Esophagus squamous epithelium (tissue), 5 donors: ENCODE measurements at regions not wholly inside any gene's neighbourhood (a gene's known extent, or its start where the extent isn't known, plus 50 kb on each side); places are given as distances from the start of the nearest gene placed in this dataset.

Experiments
- DNase-seq: peaks from one replicate; lab custom pipeline; 2025; lab: John Stamatoyannopoulos, UW
- H3K27ac ChIP-seq, 4 donors: fragments of 200-600 bp; sonication (generic); one replicate each; pipeline ENCODE4 v1.5.1; 2016 to 2019; ENCODE audit warnings: mild to moderate bottlenecking in 1 of 4
- H3K27me3 ChIP-seq, 4 donors: fragments of 200-600 bp; sonication (generic); 1 replicate in 3 of 4; 2 replicates in 1 of 4; pipeline versions ENCODE4 v1.5.1 to v1.6.0; 2017 to 2021; ENCODE audit warnings: antibody characterized with exemption in 1 of 4
- H3K36me3 ChIP-seq, 3 donors: fragments of 200-600 bp; sonication (generic); one replicate each; pipeline ENCODE4 v1.5.1; 2016 to 2019
- H3K4me1 ChIP-seq, 3 donors: fragments of 200-600 bp; sonication (generic); one replicate each; pipeline ENCODE4 v1.5.1; 2017 to 2019
- H3K4me3 ChIP-seq, 4 donors: fragments of 200-600 bp; sonication (generic); 1 replicate in 3 of 4; 2 replicates in 1 of 4; pipeline ENCODE4 v1.5.1; 2016 to 2019; ENCODE audit warnings: mild to moderate bottlenecking in 2 of 4, moderate library complexity in 1 of 4
- H3K9me3 ChIP-seq, 3 donors: fragments of 200-600 bp; sonication (generic); one replicate each; pipeline ENCODE4 v1.5.1; 2016 to 2019
- CTCF ChIP-seq, 6 experiments: fragments of 450-650 bp in 4 of 6; fragments of 200-600 bp in 2 of 6; sonication (generic) in 2 of 6; IDR thresholded peaks; one replicate each; pipeline ENCODE4 v1.5.1; 2016 to 2019; ENCODE audit warnings: antibody characterized with exemption in 6 of 6, mild to moderate bottlenecking in 4 of 6, moderate library complexity in 4 of 6
- POLR2A ChIP-seq, 4 donors: fragments of 450-650 bp; IDR thresholded peaks; one replicate each; pipeline ENCODE4 v1.6.1; 2017; ENCODE audit warnings: antibody characterized with exemption in 4 of 4, mild to moderate bottlenecking in 4 of 4, moderate library complexity in 3 of 4
- WGBS, 2 donors: methylation state at CpG; one replicate each; pipeline ENCODE4 v1.1.5; 2018; 5-methylcytosine and 5-hydroxymethylcytosine counted together
- intact Hi-C: fragments of 100-400 bp; cut with DNase I; formaldehyde crosslinking; loops from one replicate; pipeline ENCODE4 v1.15.0; 2022
- donor health status: DM: yes; HTN: yes; CAD: no.

- no peak for TF ChIP-seq CTCF (IDR thresholded peaks at IDR 0.05)
- TF ChIP-seq POLR2A (IDR thresholded peaks at IDR 0.05), result no peak
- Histone ChIP-seq H3K27me3 (peaks cover 0 to 18% (median 0%) of the 10 kb centered on the region in 4 donors), H3K9me3 (no peaks in the 10 kb centered on the region), H3K4me3 (no peak overlapping the region), H3K27ac (no peak overlapping the region), H3K36me3 (no peaks in the 10 kb centered on the region), H3K4me1 (no peaks in the 10 kb centered on the region)
- no peak for DNase-seq
- 54 to 61% methylated on average over 3 of the region's 3 CpGs for WGBS, 2 donors
- intact Hi-C loops, result no loop called here
Observed at GRCh38 chr16:51638339-51639135, 487.5 kb upstream of the SALL1 start.

- no peaks in the 10 kb centered on the region for H3K9me3 ChIP-seq
- TF ChIP-seq POLR2A (IDR thresholded peaks at IDR 0.05) (no peak), CTCF (IDR thresholded peaks at IDR 0.05) (no peak)
- H3K27me3 ChIP-seq, result peaks cover 0 to 18% (median 0%) of the 10 kb centered on the region in 4 donors
- H3K4me1 ChIP-seq, result no peaks in the 10 kb centered on the region
- H3K36me3 ChIP-seq, result no peaks in the 10 kb centered on the region
- no peak overlapping the region for H3K4me3 ChIP-seq
- 26 to 38% methylated on average over 8 of the region's 8 CpGs for WGBS, 2 donors
- no peak for DNase-seq
- intact Hi-C loops, result no loop called here
- H3K27ac ChIP-seq, result no peak overlapping the region
Observed at GRCh38 chr16:51637770-51638094, 486.7 kb upstream of the SALL1 start.

GRCh38 chr16:51636920-51637769, 486.1 kb upstream of the SALL1 start:
- intact Hi-C loops, result no loop called here
- no peak overlapping the region for H3K4me3 ChIP-seq
- H3K9me3 ChIP-seq, result no peaks in the 10 kb centered on the region
- no peak overlapping the region for H3K27ac ChIP-seq
- peaks cover 0 to 18% (median 0%) of the 10 kb centered on the region in 4 donors for H3K27me3 ChIP-seq
- TF ChIP-seq POLR2A (IDR thresholded peaks at IDR 0.05) (no peak), CTCF (IDR thresholded peaks at IDR 0.05) (no peak)
- H3K4me1 ChIP-seq, result no peaks in the 10 kb centered on the region
- WGBS, 2 donors, result 40 to 45% methylated on average over 16 of the region's 16 CpGs
- DNase-seq, result no peak
- no peaks in the 10 kb centered on the region for H3K36me3 ChIP-seq

GRCh38 chr16:51635181-51635580, 484.1 kb upstream of the SALL1 start:
- H3K9me3 ChIP-seq, result no peaks in the 10 kb centered on the region
- H3K4me1 ChIP-seq, result no peaks in the 10 kb centered on the region
- no peak for DNase-seq
- peaks cover 0 to 18% (median 0%) of the 10 kb centered on the region in 4 donors for H3K27me3 ChIP-seq
- WGBS, 2 donors, result 29 to 41% methylated on average over 4 of the region's 4 CpGs
- H3K36me3 ChIP-seq, result no peaks in the 10 kb centered on the region
- no peak overlapping the region for H3K4me3 ChIP-seq
- no peak for TF ChIP-seq POLR2A (IDR thresholded peaks at IDR 0.05)
- TF ChIP-seq CTCF (IDR thresholded peaks at IDR 0.05), result no peak
- intact Hi-C loops, result no loop called here
- no peak overlapping the region for H3K27ac ChIP-seq

GRCh38 chr16:51630076-51630475, 479.0 kb upstream of the SALL1 start:
- H3K9me3 ChIP-seq, result no peaks in the 10 kb centered on the region
- no peak overlapping the region for H3K27ac ChIP-seq
- DNase-seq, result no peak
- WGBS, 2 donors, result 54 to 60% methylated on average over 4 of the region's 4 CpGs
- TF ChIP-seq POLR2A (IDR thresholded peaks at IDR 0.05) (no peak), CTCF (IDR thresholded peaks at IDR 0.05) (no peak)
- H3K36me3 ChIP-seq, result no peaks in the 10 kb centered on the region
- intact Hi-C loops, result no loop called here
- H3K4me1 ChIP-seq, result no peaks in the 10 kb centered on the region
- no peak overlapping the region for H3K4me3 ChIP-seq
- no peaks in the 10 kb centered on the region for H3K27me3 ChIP-seq
